Effector memory CD8-positive, alpha-beta T cell (primary cell): ENCODE measurements at regions not wholly inside any gene's neighbourhood (a gene's known extent, or its start where the extent isn't known, plus 50 kb on each side); places are given as distances from the start of the nearest gene placed in this dataset.

Experiments used
- ATAC-seq: fragments of 150-1000 bp; cut with Tn5 transposase; replicated peaks from 2 replicates; pipeline ENCODE4 v1.10.0; 2021; ENCODE audit warnings: mild to moderate bottlenecking, moderate library complexity
- DNase-seq, 3 experiments: peaks; one replicate each; pipeline ENCODE4 v3.0.0; 2021
- H3K27ac Mint-ChIP-seq, 2 donors: one replicate each; pipeline ENCODE4 v1.8.0; 2022; ENCODE audit warnings: mild to moderate bottlenecking in 2 of 2, mixed read lengths in 2 of 2, moderate library complexity in 2 of 2
- H3K27me3 Mint-ChIP-seq, 2 donors: one replicate each; pipeline ENCODE4 v1.8.0; 2022; ENCODE audit warnings: mixed read lengths in 2 of 2
- H3K36me3 Mint-ChIP-seq: one replicate; pipeline ENCODE4 v1.8.0; 2022; ENCODE audit warnings: mild to moderate bottlenecking, moderate library complexity, mixed read lengths; ENCODE audit not compliant: insufficient read depth
- H3K4me1 Mint-ChIP-seq, 2 donors: one replicate each; pipeline ENCODE4 v1.8.0; 2022; ENCODE audit warnings: low read depth in 2 of 2, mixed read lengths in 2 of 2
- H3K4me3 Mint-ChIP-seq, 2 donors: one replicate each; pipeline ENCODE4 v1.8.0; 2022; ENCODE audit warnings: mild to moderate bottlenecking in 2 of 2, mixed read lengths in 2 of 2, moderate library complexity in 2 of 2
- H3K9me3 Mint-ChIP-seq, 2 donors: one replicate each; pipeline ENCODE4 v1.8.0; 2022; ENCODE audit warnings: mixed read lengths in 2 of 2

- Mint-ChIP-seq H3K27me3 (no peaks in the 10 kb centered on the region), H3K36me3 (no peaks in the 10 kb centered on the region), H3K9me3 (peaks cover 9 to 15% of the 10 kb centered on the region in 2 donors), H3K4me3 (no peak overlapping the region), H3K4me1 (no peaks in the 10 kb centered on the region), H3K27ac (no peak overlapping the region)
- ATAC-seq (no peak), DNase-seq (no peak)
Observed at GRCh38 chr3:6518709-6519345, 342.1 kb upstream of the GRM7 start.

GRCh38 chr3:6521369-6522113 is 339.4 kb upstream of the GRM7 start:
- Mint-ChIP-seq H3K9me3 (peaks cover 9 to 14% of the 10 kb centered on the region in 2 donors), H3K27ac (no peak overlapping the region), H3K4me3 (no peak overlapping the region), H3K27me3 (no peaks in the 10 kb centered on the region), H3K4me1 (no peaks in the 10 kb centered on the region), H3K36me3 (no peaks in the 10 kb centered on the region)
- DNase-seq (no peak), ATAC-seq (no peak)

- Mint-ChIP-seq H3K36me3 (no peaks in the 10 kb centered on the region), H3K9me3 (peaks cover 9 to 10% of the 10 kb centered on the region in 2 donors), H3K27ac (no peak overlapping the region), H3K4me1 (no peaks in the 10 kb centered on the region), H3K4me3 (no peak overlapping the region), H3K27me3 (no peaks in the 10 kb centered on the region)
- DNase-seq (no peak), ATAC-seq (no peak)
Observed at GRCh38 chr3:6522191-6522590, 338.7 kb upstream of the GRM7 start.

GRCh38 chr3:6523043-6523442 is 337.9 kb upstream of the GRM7 start:
- Mint-ChIP-seq H3K9me3 (peaks cover 8 to 9% of the 10 kb centered on the region in 2 donors), H3K27me3 (no peaks in the 10 kb centered on the region), H3K27ac (no peak overlapping the region), H3K36me3 (no peaks in the 10 kb centered on the region), H3K4me3 (no peak overlapping the region), H3K4me1 (no peaks in the 10 kb centered on the region)
- DNase-seq: no peak
- no peak for ATAC-seq

- no peaks in the 10 kb centered on the region for H3K36me3 Mint-ChIP-seq
- no peak overlapping the region for H3K27ac Mint-ChIP-seq
- H3K27me3 Mint-ChIP-seq: no peaks in the 10 kb centered on the region
- no peak overlapping the region for H3K4me3 Mint-ChIP-seq
- H3K9me3 Mint-ChIP-seq: peaks cover 6 to 9% of the 10 kb centered on the region in 2 donors
- ATAC-seq (no peak), DNase-seq (no peak)
- H3K4me1 Mint-ChIP-seq: no peaks in the 10 kb centered on the region
Observed at GRCh38 chr3:6524479-6524878, 336.4 kb upstream of the GRM7 start.

GRCh38 chr3:6526321-6526720 is 334.6 kb upstream of the GRM7 start:
- DNase-seq (no peak), ATAC-seq (no peak)
- H3K4me3 Mint-ChIP-seq: no peak overlapping the region
- H3K27ac Mint-ChIP-seq: no peak overlapping the region
- no peaks in the 10 kb centered on the region for H3K36me3 Mint-ChIP-seq
- no peaks in the 10 kb centered on the region for H3K4me1 Mint-ChIP-seq
- H3K27me3 Mint-ChIP-seq: no peaks in the 10 kb centered on the region
- H3K9me3 Mint-ChIP-seq: peaks cover 2 to 6% of the 10 kb centered on the region in 2 donors

GRCh38 chr3:6526861-6527260 is 334.1 kb upstream of the GRM7 start:
- Mint-ChIP-seq H3K4me1 (no peaks in the 10 kb centered on the region), H3K27ac (no peak overlapping the region), H3K4me3 (no peak overlapping the region), H3K9me3 (peaks cover 2 to 9% of the 10 kb centered on the region in 2 donors), H3K27me3 (no peaks in the 10 kb centered on the region), H3K36me3 (no peaks in the 10 kb centered on the region)
- ATAC-seq (no peak), DNase-seq (no peak)

GRCh38 chr3:6528951-6529350 is 332.0 kb upstream of the GRM7 start:
- Mint-ChIP-seq H3K9me3 (peaks cover 0 to 9% of the 10 kb centered on the region in 2 donors), H3K27ac (no peak overlapping the region), H3K4me1 (no peaks in the 10 kb centered on the region), H3K27me3 (no peaks in the 10 kb centered on the region), H3K36me3 (no peaks in the 10 kb centered on the region), H3K4me3 (no peak overlapping the region)
- no peak for DNase-seq
- ATAC-seq: no peak

- Mint-ChIP-seq H3K4me1 (no peaks in the 10 kb centered on the region), H3K36me3 (no peaks in the 10 kb centered on the region), H3K27me3 (no peaks in the 10 kb centered on the region), H3K27ac (no peak overlapping the region), H3K9me3 (peaks cover 3 to 9% of the 10 kb centered on the region in 2 donors), H3K4me3 (no peak overlapping the region)
- ATAC-seq (no peak), DNase-seq (no peak)
Observed at GRCh38 chr3:6531153-6531552, 329.8 kb upstream of the GRM7 start.

- H3K4me1 Mint-ChIP-seq: no peaks in the 10 kb centered on the region
- no peaks in the 10 kb centered on the region for H3K27me3 Mint-ChIP-seq
- no peak for ATAC-seq
- DNase-seq: no peak
- no peaks in the 10 kb centered on the region for H3K36me3 Mint-ChIP-seq
- H3K9me3 Mint-ChIP-seq: peaks cover 7 to 9% of the 10 kb centered on the region in 2 donors
- H3K27ac Mint-ChIP-seq: no peak overlapping the region
- no peak overlapping the region for H3K4me3 Mint-ChIP-seq
Observed at GRCh38 chr3:6532101-6532500, 328.8 kb upstream of the GRM7 start.

- ATAC-seq (no peak), DNase-seq (no peak)
- Mint-ChIP-seq H3K36me3 (no peaks in the 10 kb centered on the region), H3K4me3 (no peak overlapping the region), H3K27ac (no peak overlapping the region), H3K4me1 (no peaks in the 10 kb centered on the region), H3K27me3 (no peaks in the 10 kb centered on the region), H3K9me3 (peaks cover 16 to 22% of the 10 kb centered on the region in 2 donors)
Observed at GRCh38 chr3:6540981-6541380, 319.9 kb upstream of the GRM7 start.

- no peaks in the 10 kb centered on the region for H3K36me3 Mint-ChIP-seq
Observed at GRCh38 chr3:6542795-6543194, 318.1 kb upstream of the GRM7 start.

GRCh38 chr3:6549296-6549695 is 311.6 kb upstream of the GRM7 start:
- ATAC-seq: no peak
- Mint-ChIP-seq H3K4me3 (no peak overlapping the region), H3K27ac (no peak overlapping the region), H3K36me3 (no peaks in the 10 kb centered on the region), H3K9me3 (peaks cover 7 to 8% of the 10 kb centered on the region in 2 donors), H3K4me1 (no peaks in the 10 kb centered on the region), H3K27me3 (no peaks in the 10 kb centered on the region)
- DNase-seq: no peak

More at GRCh38 chr3:6542795-6543194, 318.1 kb upstream of the GRM7 start:
- DNase-seq: no peak
- Mint-ChIP-seq H3K9me3 (peaks cover 16 to 22% of the 10 kb centered on the region in 2 donors), H3K27me3 (no peaks in the 10 kb centered on the region), H3K27ac (no peak overlapping the region), H3K4me1 (no peaks in the 10 kb centered on the region), H3K4me3 (no peak overlapping the region)
- ATAC-seq: no peak

- peaks cover 6 to 7% of the 10 kb centered on the region in 2 donors for H3K9me3 Mint-ChIP-seq
- H3K27ac Mint-ChIP-seq: no peak overlapping the region
- ATAC-seq (no peak), DNase-seq (no peak)
- no peaks in the 10 kb centered on the region for H3K36me3 Mint-ChIP-seq
- H3K27me3 Mint-ChIP-seq: no peaks in the 10 kb centered on the region
- H3K4me1 Mint-ChIP-seq: no peaks in the 10 kb centered on the region
- no peak overlapping the region for H3K4me3 Mint-ChIP-seq
Observed at GRCh38 chr3:6551165-6551564, 309.8 kb upstream of the GRM7 start.
